Ascending aorta (tissue), 2 donors: ENCODE measurements at regions not wholly inside any gene's neighbourhood (a gene's known extent, or its start where the extent isn't known, plus 50 kb on each side); places are given as distances from the start of the nearest gene placed in this dataset.

ENCODE experiments used
- DNase-seq, 2 donors: peaks; one replicate each; pipeline ENCODE4 v3.0.0-alpha.2; 2019; ENCODE audit warnings: low spot score in 2 of 2
- H3K27ac ChIP-seq, 2 donors: fragments of 200-600 bp; sonication (generic); one replicate each; pipeline ENCODE4 v1.5.1; 2016 to 2017; ENCODE audit warnings: mild to moderate bottlenecking in 1 of 2
- H3K27me3 ChIP-seq: fragments of 200-600 bp; sonication (generic); one replicate; pipeline ENCODE4 v1.5.1; 2017
- H3K36me3 ChIP-seq, 2 donors: fragments of 200-600 bp; sonication (generic); one replicate each; pipeline ENCODE4 v1.5.1; 2016
- H3K4me1 ChIP-seq, 2 donors: fragments of 200-600 bp; sonication (generic); one replicate each; pipeline ENCODE4 v1.5.1; 2016 to 2017; ENCODE audit warnings: mild to moderate bottlenecking in 1 of 2
- H3K4me3 ChIP-seq, 2 donors: fragments of 200-600 bp; sonication (generic); one replicate each; pipeline ENCODE4 v1.5.1; 2016 to 2017; ENCODE audit warnings: mild to moderate bottlenecking in 1 of 2
- H3K9me3 ChIP-seq, 2 donors: fragments of 200-600 bp; sonication (generic); one replicate each; pipeline ENCODE4 v1.5.1; 2016
- intact Hi-C: fragments of 100-400 bp; cut with DNase I; formaldehyde crosslinking; loops from one replicate; pipeline ENCODE4 v1.15.1; 2023
- TF ChIP-seq, protein P1 (sequence below), 3 experiments: fragments of 200-600 bp in 2 of 3; fragments of 450-650 bp in 1 of 3; sonication (generic) in 2 of 3; IDR thresholded peaks; one replicate each; pipeline ENCODE4 v1.5.1; 2016 to 2019; ENCODE audit warnings: antibody characterized with exemption in 3 of 3, mild to moderate bottlenecking in 1 of 3, moderate library complexity in 1 of 3

DNA sequence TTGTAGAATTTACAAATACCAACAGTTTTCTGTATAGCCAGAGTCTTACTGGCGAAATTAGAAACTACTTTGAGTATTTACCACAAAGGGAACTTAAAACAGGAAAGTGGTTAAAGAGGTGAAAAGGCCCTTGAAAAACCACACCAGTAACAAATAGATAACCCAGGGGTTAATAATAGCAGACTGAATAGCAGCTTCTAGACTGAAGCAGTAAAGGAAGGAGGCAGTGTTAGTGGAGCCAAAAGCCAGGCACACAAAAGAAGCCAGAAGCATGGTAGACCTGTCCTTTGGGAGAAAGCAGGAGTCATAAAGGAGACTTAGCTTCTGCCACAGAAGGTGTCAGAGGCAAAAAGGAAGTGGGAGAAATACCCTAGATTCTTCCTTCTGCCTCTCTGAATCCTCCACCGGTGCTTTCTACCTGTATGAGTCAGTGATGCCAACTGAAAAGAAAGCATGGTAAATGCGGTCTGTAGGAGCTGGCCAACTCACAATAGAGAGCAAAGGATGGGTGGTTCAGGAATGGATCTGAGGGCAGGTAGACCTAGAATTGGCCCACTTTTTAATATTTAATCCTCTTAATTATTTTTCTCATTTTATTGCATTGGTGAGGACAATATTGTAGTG, 97.3 kb downstream of the ARL6IP6 start:
- no peak for DNase-seq
- Histone ChIP-seq H3K4me3 (no peak overlapping the region), H3K36me3 (no peaks in the 10 kb centered on the region), H3K4me1 (no peaks in the 10 kb centered on the region), H3K27ac (no peak overlapping the region), H3K9me3 (no peaks in the 10 kb centered on the region), H3K27me3 (no peaks in the 10 kb centered on the region)
- TF ChIP-seq, protein P1, sequence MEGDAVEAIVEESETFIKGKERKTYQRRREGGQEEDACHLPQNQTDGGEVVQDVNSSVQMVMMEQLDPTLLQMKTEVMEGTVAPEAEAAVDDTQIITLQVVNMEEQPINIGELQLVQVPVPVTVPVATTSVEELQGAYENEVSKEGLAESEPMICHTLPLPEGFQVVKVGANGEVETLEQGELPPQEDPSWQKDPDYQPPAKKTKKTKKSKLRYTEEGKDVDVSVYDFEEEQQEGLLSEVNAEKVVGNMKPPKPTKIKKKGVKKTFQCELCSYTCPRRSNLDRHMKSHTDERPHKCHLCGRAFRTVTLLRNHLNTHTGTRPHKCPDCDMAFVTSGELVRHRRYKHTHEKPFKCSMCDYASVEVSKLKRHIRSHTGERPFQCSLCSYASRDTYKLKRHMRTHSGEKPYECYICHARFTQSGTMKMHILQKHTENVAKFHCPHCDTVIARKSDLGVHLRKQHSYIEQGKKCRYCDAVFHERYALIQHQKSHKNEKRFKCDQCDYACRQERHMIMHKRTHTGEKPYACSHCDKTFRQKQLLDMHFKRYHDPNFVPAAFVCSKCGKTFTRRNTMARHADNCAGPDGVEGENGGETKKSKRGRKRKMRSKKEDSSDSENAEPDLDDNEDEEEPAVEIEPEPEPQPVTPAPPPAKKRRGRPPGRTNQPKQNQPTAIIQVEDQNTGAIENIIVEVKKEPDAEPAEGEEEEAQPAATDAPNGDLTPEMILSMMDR (IDR thresholded peaks at IDR 0.05), result no peak
- intact Hi-C loops, result no loop called here

- H3K4me3 ChIP-seq, result no peak overlapping the region
- TF ChIP-seq, protein P1 (IDR thresholded peaks at IDR 0.05), result no peak
- no peaks in the 10 kb centered on the region for H3K36me3 ChIP-seq
- no peaks in the 10 kb centered on the region for H3K27me3 ChIP-seq
- H3K9me3 ChIP-seq, result no peaks in the 10 kb centered on the region
- H3K27ac ChIP-seq, result no peak overlapping the region
- intact Hi-C loops, result no loop called here
- H3K4me1 ChIP-seq, result no peaks in the 10 kb centered on the region
- no peak for DNase-seq
Measured at GRCh38 chr2:152814475-152815030, 96.1 kb downstream of the ARL6IP6 start.

GRCh38 chr2:152813351-152813750, 94.9 kb downstream of the ARL6IP6 start:
- intact Hi-C loops, result no loop called here
- no peak overlapping the region for H3K27ac ChIP-seq
- no peak overlapping the region for H3K4me3 ChIP-seq
- H3K27me3 ChIP-seq, result no peaks in the 10 kb centered on the region
- TF ChIP-seq, protein P1 (IDR thresholded peaks at IDR 0.05), result no peak
- no peaks in the 10 kb centered on the region for H3K36me3 ChIP-seq
- no peaks in the 10 kb centered on the region for H3K4me1 ChIP-seq
- H3K9me3 ChIP-seq, result no peaks in the 10 kb centered on the region
- no peak for DNase-seq
